HG02852 (cell line): ENCODE measurements at regions not wholly inside any gene's neighbourhood (a gene's known extent, or its start where the extent isn't known, plus 50 kb on each side); places are given as distances from the start of the nearest gene placed in this dataset.
"Not testable (repeated sequence)": the region's sequence is repeated elsewhere in the genome, so short reads cannot be mapped to it uniquely, and the experiment has no call there.

ENCODE experiments used
- ATAC-seq: cut with Tn5 transposase; IDR thresholded peaks from one replicate; pipeline ENCODE4 v1.9.1; 2021; ENCODE audit warnings: mild to moderate bottlenecking, moderate library complexity; ENCODE audit not compliant: unreplicated experiment

DNA sequence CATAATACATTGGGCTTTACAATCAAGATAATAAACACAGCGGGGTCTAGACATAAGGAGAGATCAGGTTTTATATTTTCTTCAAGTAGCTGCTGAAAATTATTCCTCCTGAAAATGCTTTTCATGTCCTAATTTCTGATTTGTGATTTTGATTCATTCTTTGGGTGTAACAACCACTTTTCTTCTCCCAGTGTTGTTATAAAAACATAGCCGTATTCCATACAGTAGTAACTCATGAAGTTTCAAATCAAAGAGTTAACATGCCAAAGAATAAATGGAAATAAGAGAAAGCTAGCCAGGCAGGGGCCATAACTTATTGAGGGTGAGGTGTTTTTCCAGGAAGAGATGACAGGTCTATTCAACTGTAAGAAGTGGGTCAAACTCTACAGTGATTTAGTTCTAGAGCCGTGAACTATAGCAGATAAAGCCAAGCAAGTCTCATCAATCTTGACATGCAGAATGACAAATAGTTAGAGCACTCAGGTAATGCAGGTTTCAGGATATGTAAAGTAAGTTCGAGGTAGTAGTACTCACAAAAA is 934.4 kb upstream of the SLITRK1 start:
- ATAC-seq, result no peak

- no peak for ATAC-seq
Observed at GRCh38 chr13:84812789-84813188, 930.5 kb upstream of the SLITRK1 start.

- ATAC-seq, result no peak
Observed at GRCh38 chr13:84812078-84812477, 929.8 kb upstream of the SLITRK1 start.

DNA sequence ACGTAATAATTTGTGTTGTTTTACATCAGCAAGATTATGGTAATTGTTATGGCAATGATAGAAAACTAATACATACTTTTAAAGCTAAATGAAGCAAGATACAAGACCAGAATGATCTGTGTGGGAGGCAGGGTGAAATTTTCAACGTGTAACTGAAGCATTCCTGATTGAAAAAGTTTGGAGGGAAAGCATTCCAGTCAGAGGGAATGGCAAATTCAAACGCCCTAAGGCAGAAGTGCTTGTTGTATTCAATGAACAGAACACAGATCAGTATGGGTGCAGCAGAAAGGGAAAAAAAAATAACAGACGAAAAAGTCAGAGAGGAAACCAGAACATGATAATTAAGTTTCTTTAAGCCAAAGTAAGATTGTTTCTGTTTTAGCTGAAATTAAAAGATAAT is 928.5 kb upstream of the SLITRK1 start:
- ATAC-seq, result no peak

DNA sequence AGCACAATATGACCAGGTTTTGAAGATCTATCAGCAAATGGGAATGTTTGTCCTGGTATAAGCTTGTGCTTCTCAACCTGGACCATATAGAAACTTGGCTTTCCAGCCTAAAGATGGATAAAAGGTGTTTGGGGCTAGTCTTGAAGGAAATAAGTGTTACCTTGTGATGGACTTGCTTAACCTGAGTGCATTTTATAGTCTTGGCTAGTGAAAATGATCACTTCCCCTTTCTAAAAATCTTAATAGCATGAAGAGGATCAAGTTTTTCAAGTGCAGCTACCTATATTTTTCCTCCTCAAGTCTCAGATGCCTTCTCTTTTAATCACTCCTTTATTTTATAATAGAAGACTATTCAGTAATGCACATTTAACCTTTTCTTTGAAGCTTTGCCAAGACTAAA is 919.8 kb upstream of the SLITRK1 start:
- no peak for ATAC-seq

DNA sequence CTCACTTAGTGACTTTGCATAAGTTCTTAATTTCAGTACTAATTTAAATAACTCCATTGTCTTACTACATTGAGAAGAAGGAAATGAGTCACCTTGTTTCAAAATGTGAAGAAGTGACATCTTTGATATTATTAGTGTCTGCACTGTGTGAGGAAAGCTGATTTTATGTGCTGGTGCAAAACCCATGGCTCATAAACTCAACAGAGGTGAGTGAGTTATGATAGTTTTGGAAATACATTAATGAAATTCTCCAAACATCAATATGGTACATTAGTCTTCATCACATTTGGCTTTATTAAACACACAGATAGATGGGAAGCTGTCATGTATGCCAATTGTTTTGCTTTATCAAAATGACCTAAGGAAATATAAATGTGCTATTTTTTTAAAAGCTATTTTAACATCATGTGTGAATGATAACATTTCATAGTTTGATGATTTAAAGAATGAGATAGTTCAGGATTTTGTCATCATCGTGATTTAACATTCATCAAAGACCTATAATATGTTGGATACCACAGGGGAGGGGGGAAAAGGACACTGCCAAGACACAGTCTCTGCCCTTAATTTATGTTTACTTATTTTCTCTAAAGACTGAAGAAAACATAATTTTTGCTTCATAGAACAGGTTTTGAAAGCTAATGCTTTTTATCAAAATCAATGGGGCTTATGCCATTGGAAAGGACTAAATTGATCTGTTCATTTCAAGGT is 902.3 kb upstream of the SLITRK1 start:
- no peak for ATAC-seq

GRCh38 chr13:84777316-84777715 is 895.0 kb upstream of the SLITRK1 start:
- ATAC-seq, result no peak

DNA sequence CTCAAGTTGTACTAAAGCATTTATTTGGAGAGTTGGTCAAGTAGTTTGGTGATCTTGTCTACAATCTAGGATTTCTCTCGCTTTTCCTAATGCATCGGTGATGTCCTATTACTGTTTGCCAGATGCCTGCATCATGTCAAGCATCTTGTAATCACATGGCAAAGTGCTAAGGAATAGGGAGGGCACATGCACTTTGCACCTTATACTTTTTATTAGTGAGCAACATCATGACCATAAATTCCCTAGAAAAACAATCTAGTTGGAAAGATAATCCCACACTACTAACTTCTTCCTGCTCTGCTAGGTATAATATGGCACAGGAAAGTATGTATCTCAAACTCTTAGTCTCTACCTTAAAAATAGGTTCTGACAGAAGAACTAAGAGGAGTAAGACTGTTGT is 894.3 kb upstream of the SLITRK1 start:
- ATAC-seq, result no peak

DNA sequence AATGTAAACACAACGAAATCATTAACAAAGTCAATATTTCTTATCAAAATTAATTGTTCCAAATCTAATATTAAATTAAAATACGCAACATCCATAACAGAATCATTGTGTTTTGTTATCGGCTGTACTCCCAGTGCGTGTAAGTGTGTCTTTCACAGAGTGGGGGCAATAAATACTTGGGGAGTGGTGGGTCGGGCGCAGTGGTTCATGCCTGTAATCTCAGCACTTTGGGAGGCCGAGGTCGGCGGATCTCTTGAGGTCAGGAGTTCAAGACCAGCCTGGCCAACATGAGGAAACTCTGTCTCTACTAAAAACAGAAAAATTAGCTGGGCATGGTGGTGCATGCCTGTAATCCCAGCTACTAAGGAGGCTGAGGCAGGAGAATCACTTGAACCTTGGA is 893.6 kb upstream of the SLITRK1 start:
- ATAC-seq, result not testable (repeated sequence)

DNA sequence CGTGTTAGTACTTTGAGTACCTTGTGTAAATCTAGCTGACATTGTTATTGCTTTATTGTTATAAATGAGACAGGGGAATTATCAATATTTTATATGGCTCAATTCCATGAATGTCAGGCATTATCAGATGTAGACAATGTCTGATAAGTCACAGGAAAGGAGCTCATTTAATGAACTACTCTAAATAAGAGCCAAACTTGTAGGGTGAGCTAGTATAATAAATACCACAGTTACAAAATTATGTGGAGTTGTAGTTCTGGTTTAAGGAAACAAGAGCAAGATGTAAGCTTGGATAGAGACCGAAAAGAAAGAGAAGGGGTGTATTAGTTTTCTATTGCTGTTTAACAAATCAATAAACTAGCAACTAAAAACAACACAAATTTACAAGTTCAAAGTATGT is 891.8 kb upstream of the SLITRK1 start:
- no peak for ATAC-seq

DNA sequence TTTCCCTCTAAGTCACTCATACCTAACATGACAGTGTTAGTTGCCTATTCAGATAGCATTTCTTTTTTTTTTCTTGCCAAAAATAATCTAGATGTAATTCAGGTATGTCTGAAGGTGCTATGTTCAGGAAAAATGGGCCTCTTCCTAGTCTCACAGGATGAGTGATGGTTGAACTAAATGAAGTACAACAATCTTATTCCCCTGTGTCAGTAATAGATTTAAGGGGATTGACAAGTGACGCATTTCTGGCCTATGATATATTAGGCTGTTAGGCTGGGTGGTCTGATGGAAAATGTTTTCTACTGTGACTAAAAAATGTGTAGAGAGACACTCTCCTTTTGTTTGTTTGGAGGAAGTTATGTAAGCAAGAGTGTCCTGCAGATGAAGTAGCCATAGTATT is 878.7 kb upstream of the SLITRK1 start:
- ATAC-seq, result no peak

DNA sequence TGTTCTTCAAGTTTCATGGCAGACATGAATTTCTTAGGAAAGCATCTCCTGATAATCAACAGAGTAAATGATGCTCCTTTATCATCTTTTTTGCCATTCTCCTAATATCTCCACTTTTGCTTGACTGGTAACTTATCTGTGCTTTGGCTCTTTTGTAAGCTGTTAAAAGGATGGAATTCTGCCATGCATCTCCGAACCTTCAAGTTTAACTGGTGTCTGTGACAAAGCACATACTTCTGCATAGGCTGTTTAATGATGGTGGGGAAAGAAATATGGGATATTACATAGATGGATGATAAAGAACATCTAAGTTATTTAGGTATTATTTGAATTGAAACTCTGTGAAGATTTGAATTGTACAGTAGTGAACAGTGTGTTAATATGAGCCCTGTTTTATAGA is 866.9 kb upstream of the SLITRK1 start:
- ATAC-seq, result no peak

- no peak for ATAC-seq
Observed at GRCh38 chr13:84745051-84745551, 862.8 kb upstream of the SLITRK1 start.

GRCh38 chr13:84744203-84744602 is 861.9 kb upstream of the SLITRK1 start:
- ATAC-seq, result no peak

DNA sequence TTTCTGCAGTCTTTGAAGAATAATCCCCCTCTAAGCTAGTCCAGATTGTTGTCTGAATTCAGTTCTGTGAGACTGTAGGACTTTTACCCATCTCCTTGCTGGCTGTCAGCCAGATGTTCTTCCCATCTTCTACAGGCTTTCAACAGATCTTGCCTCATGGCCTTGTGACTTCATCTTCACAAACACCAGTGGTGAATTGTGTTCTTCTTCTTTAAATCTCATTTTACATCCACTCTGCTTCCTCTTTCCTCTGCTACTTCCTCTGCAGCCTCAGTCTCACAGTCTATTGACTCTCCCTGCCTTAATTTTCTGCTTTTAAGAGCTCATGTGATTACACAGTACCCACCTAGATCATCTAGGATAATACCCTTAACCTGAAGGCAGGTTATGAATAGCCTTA is 859.0 kb upstream of the SLITRK1 start:
- ATAC-seq, result no peak

GRCh38 chr13:84739021-84739420 is 856.7 kb upstream of the SLITRK1 start:
- ATAC-seq, result no peak

- no peak for ATAC-seq
Observed at GRCh38 chr13:84737661-84738060, 855.4 kb upstream of the SLITRK1 start.

GRCh38 chr13:84730376-84730775 is 848.1 kb upstream of the SLITRK1 start:
- no peak for ATAC-seq

- ATAC-seq, result no peak
Observed at GRCh38 chr13:84705982-84706710, 823.9 kb upstream of the SLITRK1 start.

- ATAC-seq, result no peak
Observed at GRCh38 chr13:84702174-84702573, 819.9 kb upstream of the SLITRK1 start.

DNA sequence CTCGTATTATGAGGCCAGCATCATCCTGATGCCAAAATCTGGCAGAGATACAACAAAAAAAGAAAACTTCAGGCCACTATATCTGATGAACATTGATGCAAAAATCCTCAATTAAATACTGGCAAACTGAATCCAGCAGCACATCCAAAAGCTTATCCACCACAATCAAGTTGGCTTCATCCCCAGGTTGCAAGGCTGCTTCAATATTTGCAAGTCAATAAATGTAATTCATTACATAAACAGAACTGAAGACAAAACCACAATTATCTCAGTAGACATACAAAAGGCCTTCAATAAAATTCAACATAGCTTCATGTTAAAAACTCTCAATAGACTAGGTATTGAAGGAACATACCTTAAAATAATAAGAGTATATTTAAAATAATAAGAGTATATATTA is 815.3 kb upstream of the SLITRK1 start:
- not testable (repeated sequence) for ATAC-seq

GRCh38 chr13:84686973-84687372 is 804.7 kb upstream of the SLITRK1 start:
- no peak for ATAC-seq
